Mesothelial cell of epicardium (in vitro differentiated cells): ENCODE measurements at regions not wholly inside any gene's neighbourhood (a gene's known extent, or its start where the extent isn't known, plus 50 kb on each side); places are given as distances from the start of the nearest gene placed in this dataset.
"Not testable (repeated sequence)": the region's sequence is repeated elsewhere in the genome, so short reads cannot be mapped to it uniquely, and the experiment has no call there.

Experiments
- DNase-seq, 2 experiments: peaks; one replicate each; pipeline ENCODE4 v3.0.0; 2021; ENCODE audit warnings: low spot score in 2 of 2; ENCODE audit not compliant: unreplicated experiment in 2 of 2
- H3K27ac Mint-ChIP-seq: 2 replicates; pipeline ENCODE4 v1.8.0; 2021; ENCODE audit warnings: mixed read lengths
- H3K27me3 Mint-ChIP-seq: 2 replicates; pipeline ENCODE4 v1.8.0; 2021; ENCODE audit warnings: low read depth, mixed read lengths
- H3K36me3 Mint-ChIP-seq: 2 replicates; pipeline ENCODE4 v1.8.0; 2021; ENCODE audit warnings: mixed read lengths
- H3K4me1 Mint-ChIP-seq: 2 replicates; pipeline ENCODE4 v1.8.0; 2021; ENCODE audit warnings: mixed read lengths
- H3K4me3 Mint-ChIP-seq: 2 replicates; pipeline ENCODE4 v1.8.0; 2021; ENCODE audit warnings: mild to moderate bottlenecking, moderate library complexity, mixed read lengths
- H3K9me3 Mint-ChIP-seq: 2 replicates; pipeline ENCODE4 v1.8.0; 2021; ENCODE audit warnings: mixed read lengths
- CTCF ChIP-seq: fragments of 200-600 bp; sonication (generic); IDR thresholded peaks from one replicate; pipeline ENCODE4 v1.5.0; 2021; ENCODE audit warnings: antibody characterized with exemption; ENCODE audit not compliant: unreplicated experiment

- no peaks in the 10 kb centered on the region for H3K36me3 Mint-ChIP-seq
These were observed 438.4 kb upstream of the OR4E1 start for GRCh38 chr14:22112004-22112403.

GRCh38 chr14:22107753-22108152 is 434.1 kb upstream of the OR4E1 start:
- H3K36me3 Mint-ChIP-seq = no peaks in the 10 kb centered on the region
- H3K27ac Mint-ChIP-seq = no peak overlapping the region
- no peak for DNase-seq
- peaks cover 28% of the 10 kb centered on the region for H3K27me3 Mint-ChIP-seq
- H3K4me1 Mint-ChIP-seq = no peaks in the 10 kb centered on the region
- H3K9me3 Mint-ChIP-seq = no peaks in the 10 kb centered on the region
- H3K4me3 Mint-ChIP-seq = no peak overlapping the region
- no peak for TF ChIP-seq CTCF

More at GRCh38 chr14:22112004-22112403, 438.4 kb upstream of the OR4E1 start:
- TF ChIP-seq CTCF = peak; percentile 69
- no peak for DNase-seq
- Mint-ChIP-seq H3K27me3 (peaks cover 33% of the 10 kb centered on the region), H3K27ac (no peak overlapping the region), H3K4me3 (no peak overlapping the region), H3K4me1 (no peaks in the 10 kb centered on the region), H3K9me3 (no peaks in the 10 kb centered on the region)

GRCh38 chr14:22106700-22107697 is 433.4 kb upstream of the OR4E1 start:
- TF ChIP-seq CTCF = no peak

GRCh38 chr14:22105624-22106006 is 432.0 kb upstream of the OR4E1 start:
- Mint-ChIP-seq H3K27ac (no peak overlapping the region), H3K9me3 (no peaks in the 10 kb centered on the region)
- no peak for TF ChIP-seq CTCF

More at GRCh38 chr14:22106700-22107697, 433.4 kb upstream of the OR4E1 start:
- H3K9me3 Mint-ChIP-seq = no peaks in the 10 kb centered on the region
- no peak overlapping the region for H3K27ac Mint-ChIP-seq
- H3K27me3 Mint-ChIP-seq = peaks cover 23% of the 10 kb centered on the region
- no peak overlapping the region for H3K4me3 Mint-ChIP-seq
- no peak for DNase-seq
- no peaks in the 10 kb centered on the region for H3K4me1 Mint-ChIP-seq
- H3K36me3 Mint-ChIP-seq = no peaks in the 10 kb centered on the region

GRCh38 chr14:22105006-22105623 is 431.5 kb upstream of the OR4E1 start:
- Mint-ChIP-seq H3K9me3 (no peaks in the 10 kb centered on the region), H3K27me3 (peaks cover 23% of the 10 kb centered on the region), H3K36me3 (no peaks in the 10 kb centered on the region), H3K4me1 (no peaks in the 10 kb centered on the region), H3K27ac (no peak overlapping the region), H3K4me3 (no peak overlapping the region)
- DNase-seq = no peak
- no peak for TF ChIP-seq CTCF

More at GRCh38 chr14:22105624-22106006, 432.0 kb upstream of the OR4E1 start:
- Mint-ChIP-seq H3K27me3 (peaks cover 23% of the 10 kb centered on the region), H3K36me3 (no peaks in the 10 kb centered on the region), H3K4me3 (no peak overlapping the region), H3K4me1 (no peaks in the 10 kb centered on the region)
- no peak for DNase-seq

GRCh38 chr14:22100764-22101120 is 427.1 kb upstream of the OR4E1 start:
- peaks cover 52% of the 10 kb centered on the region for H3K27me3 Mint-ChIP-seq
- not testable (repeated sequence) for DNase-seq, H3K27ac Mint-ChIP-seq, H3K4me1 Mint-ChIP-seq, H3K4me3 Mint-ChIP-seq, H3K9me3 Mint-ChIP-seq, H3K36me3 Mint-ChIP-seq
